IMR-90 (cell line): ENCODE measurements at regions not wholly inside any gene's neighbourhood (a gene's known extent, or its start where the extent isn't known, plus 50 kb on each side); places are given as distances from the start of the nearest gene placed in this dataset.

ENCODE experiments used
- ATAC-seq: fragments of 200-7000 bp; cut with Tn5 transposase; 2 replicates; pipeline ENCODE4 v1.9.1; 2020; ENCODE audit warnings: low read depth, mild to moderate bottlenecking, moderate library complexity
- BruUV-seq: library from RNA; stranded (reverse); fragments of 400-500 nt; replicated peaks from 2 replicates; lab custom pipeline; 2021; lab: Mats Ljungman, UMichigan
- CTCF ChIA-PET: fragments of 300-600 bp; formaldehyde crosslinking; extraction: SDS; loops from one replicate; lab custom pipeline; 2021; ENCODE audit warnings: antibody characterized with exemption; lab: Yijun Ruan, JAX
- POLR2A ChIA-PET: fragments of 300-600 bp; sonication (Branson Sonifier 250); formaldehyde crosslinking; loops from one replicate; lab custom pipeline; 2022; ENCODE audit warnings: antibody characterized with exemption; ENCODE audit not compliant: unreplicated experiment; lab: Charles Lee
- DNase-seq: peaks from one replicate; pipeline ENCODE4 v3.0.0; 2013
- H2AFZ ChIP-seq: replicated peaks from 2 replicates; pipeline ENCODE3; 2013; ENCODE audit warnings: low read length, mild to moderate bottlenecking; ENCODE audit not compliant: poor library complexity
- H2AK5ac ChIP-seq: 2 replicates; pipeline ENCODE4 v1.6.1; 2013; ENCODE audit warnings: low read depth, low read length, inconsistent platforms
- H2AK9ac ChIP-seq: replicated peaks from 2 replicates; pipeline ENCODE3; 2013; ENCODE audit warnings: mild to moderate bottlenecking, low read depth, low read length, moderate library complexity; ENCODE audit not compliant: poor library complexity
- H2BK120ac ChIP-seq: 2 replicates; pipeline ENCODE4 v1.6.1; 2013; ENCODE audit warnings: low read depth, low read length, inconsistent platforms
- H2BK15ac ChIP-seq: 3 replicates; pipeline ENCODE4 v1.6.1; 2013; ENCODE audit warnings: low read depth, low read length, inconsistent platforms
- H2BK20ac ChIP-seq: 2 replicates; pipeline ENCODE4 v1.6.1; 2013; ENCODE audit warnings: low read depth, mild to moderate bottlenecking, inconsistent platforms, low read length, moderate library complexity
- H2BK5ac ChIP-seq: 2 replicates; pipeline ENCODE4 v1.6.1; 2013; ENCODE audit warnings: mild to moderate bottlenecking, low read depth, low read length, inconsistent platforms; ENCODE audit not compliant: poor library complexity, severe bottlenecking
- H3K14ac ChIP-seq: replicated peaks from 2 replicates; pipeline ENCODE4 v1.6.1; 2013; ENCODE audit warnings: low read depth, low read length, inconsistent platforms
- H3K18ac ChIP-seq: 2 replicates; pipeline ENCODE4 v1.6.1; 2013; ENCODE audit warnings: low read depth, low read length, control low read depth
- H3K23ac ChIP-seq: 2 replicates; pipeline ENCODE4 v1.6.1; 2013; ENCODE audit warnings: low read depth, low read length, inconsistent platforms
- H3K27ac ChIP-seq: 2 replicates; pipeline ENCODE4 v1.5.1; 2013; ENCODE audit warnings: mild to moderate bottlenecking, control low read depth, low read length; ENCODE audit not compliant: insufficient read depth
- H3K27me3 ChIP-seq: 2 replicates; pipeline ENCODE4 v1.6.1; 2013; ENCODE audit warnings: low read length; ENCODE audit not compliant: control insufficient read depth, insufficient read depth
- H3K36me3 ChIP-seq: 2 replicates; pipeline ENCODE4 v1.6.1; 2013; ENCODE audit warnings: low read length, mixed read lengths; ENCODE audit not compliant: control insufficient read depth, insufficient read depth
- H3K4ac ChIP-seq: 2 replicates; pipeline ENCODE4 v1.6.1; 2013; ENCODE audit warnings: low read depth, low read length, inconsistent platforms
- H3K4me1 ChIP-seq: 2 replicates; pipeline ENCODE4 v1.6.1; 2013; ENCODE audit warnings: low read length, mixed read lengths; ENCODE audit not compliant: control insufficient read depth, insufficient read depth
- H3K4me2 ChIP-seq: 2 replicates; pipeline ENCODE4 v1.6.1; 2013; ENCODE audit warnings: low read depth, mild to moderate bottlenecking, control low read depth, low read length, moderate library complexity
- H3K4me3 ChIP-seq: 2 replicates; pipeline ENCODE4 v1.5.1; 2013; ENCODE audit warnings: low read depth, mild to moderate bottlenecking, control low read depth, low read length, moderate library complexity; ENCODE audit not compliant: insufficient read depth
- H3K56ac ChIP-seq: 2 replicates; pipeline ENCODE4 v1.6.1; 2013; ENCODE audit warnings: low read length, inconsistent platforms; ENCODE audit not compliant: insufficient read depth; ENCODE audit errors: extremely low read depth
- H3K79me1 ChIP-seq, 2 experiments: 2 replicates each; pipeline ENCODE4 v1.6.1; 2013; ENCODE audit warnings: low read length in 2 of 2, inconsistent platforms in 1 of 2, low read depth in 1 of 2
- H3K9ac ChIP-seq: 2 replicates; pipeline ENCODE4 v1.6.1; 2013; ENCODE audit warnings: low read depth, low read length, control low read depth
- H3K9me1 ChIP-seq: 2 replicates; pipeline ENCODE4 v1.6.1; 2013; ENCODE audit warnings: low read length, inconsistent platforms; ENCODE audit not compliant: insufficient read depth
- H3K9me3 ChIP-seq: 2 replicates; pipeline ENCODE4 v1.6.1; 2013; ENCODE audit warnings: low read length; ENCODE audit not compliant: control insufficient read depth, insufficient read depth
- H4K20me1 ChIP-seq: 2 replicates; pipeline ENCODE4 v1.6.1; 2013; ENCODE audit warnings: low read length, inconsistent platforms; ENCODE audit not compliant: insufficient read depth
- H4K5ac ChIP-seq: 2 replicates; pipeline ENCODE4 v1.6.1; 2013; ENCODE audit warnings: mild to moderate bottlenecking, low read depth, low read length, control low read depth
- H4K8ac ChIP-seq, 2 experiments: 2 replicates each; pipeline ENCODE4 v1.6.1; 2013; ENCODE audit warnings: low read depth in 2 of 2, low read length in 2 of 2, control low read depth in 1 of 2, inconsistent platforms in 1 of 2
- H4K91ac ChIP-seq: 2 replicates; pipeline ENCODE4 v1.6.1; 2013; ENCODE audit warnings: low read depth, low read length, inconsistent platforms; ENCODE audit not compliant: insufficient read depth
- CEBPB ChIP-seq: IDR thresholded peaks from 2 replicates; pipeline ENCODE4 v1.6.1; 2012; ENCODE audit warnings: low read depth, low read length, improper control_type of control experiment
- CHD1 ChIP-seq: IDR thresholded peaks from 2 replicates; pipeline ENCODE4 v1.6.1; 2012; ENCODE audit warnings: low read depth, low read length, improper control_type of control experiment
- FOS ChIP-seq: fragments of 150-350 bp; IDR thresholded peaks from 2 replicates; pipeline ENCODE4 v1.6.1; 2016; ENCODE audit warnings: low read depth, low read length
- MAFK ChIP-seq: IDR thresholded peaks from 2 replicates; pipeline ENCODE4 v1.6.1; 2012; ENCODE audit warnings: low read depth, low read length, improper control_type of control experiment
- MAZ ChIP-seq: IDR thresholded peaks from 2 replicates; pipeline ENCODE4 v1.6.1; 2012; ENCODE audit warnings: low read depth, mild to moderate bottlenecking, low read length, improper control_type of control experiment, moderate library complexity, borderline replicate concordance
- MXI1 ChIP-seq: IDR thresholded peaks from 2 replicates; pipeline ENCODE4 v1.6.1; 2012; ENCODE audit warnings: low read depth, mild to moderate bottlenecking, low read length, moderate library complexity, borderline replicate concordance
- NFE2L2 ChIP-seq: fragments of 150-350 bp; IDR thresholded peaks from 2 replicates; pipeline ENCODE4 v1.6.1; 2016; ENCODE audit warnings: low read depth, mild to moderate bottlenecking, low read length
- RCOR1 ChIP-seq: IDR thresholded peaks from 2 replicates; pipeline ENCODE4 v1.6.1; 2012; ENCODE audit warnings: mild to moderate bottlenecking, low read length, improper control_type of control experiment; ENCODE audit not compliant: insufficient replicate concordance
- RFX5 ChIP-seq: IDR thresholded peaks from 2 replicates; pipeline ENCODE4 v1.8.0; 2012; ENCODE audit warnings: low read depth, mild to moderate bottlenecking, low read length, moderate library complexity
- SMC3 ChIP-seq: fragments of 150-350 bp; IDR thresholded peaks from 2 replicates; pipeline ENCODE4 v1.6.1; 2016; ENCODE audit warnings: low read depth, mild to moderate bottlenecking, antibody characterized with exemption, low read length, moderate library complexity
- WGBS, 2 experiments: methylation state at CpG; one replicate each; pipeline versions ENCODE4 v1.1.5 to v1.1.7; 2013; ENCODE audit warnings: missing lambda C conversion rate in 2 of 2; ENCODE audit not compliant: insufficient read length in 1 of 2; ENCODE audit errors: extremely low coverage in 2 of 2; 5-methylcytosine and 5-hydroxymethylcytosine counted together
- dilution Hi-C: fragments of 300-500 bp; cut with HindIII; formaldehyde crosslinking; loops from one replicate; pipeline ENCODE4 v1.14.3; 2018; ENCODE audit warnings: low sequenced_read_pairs; ENCODE audit not compliant: unreplicated experiment
- in situ Hi-C: fragments of 300-500 bp; cut with MboI; formaldehyde crosslinking; loops from 3 replicates; pipeline ENCODE4 v1.14.3; 2019; ENCODE audit warnings: low sequenced_read_pairs, inconsistent platforms, mixed read lengths
- intact Hi-C: fragments of 100-400 bp; cut with micrococcal nuclease; formaldehyde crosslinking; loops from 2 replicates; pipeline ENCODE4 v1.10.0; 2022
- TF ChIP-seq, protein P1 (sequence below): fragments of 150-350 bp; IDR thresholded peaks from 2 replicates; pipeline ENCODE4 v1.6.1; 2017; ENCODE audit warnings: mild to moderate bottlenecking, antibody characterized with exemption, low read length, low read depth
- TF ChIP-seq, protein P2 (sequence below): fragments of 150-350 bp; IDR thresholded peaks from 2 replicates; pipeline ENCODE4 v1.6.1; 2016; ENCODE audit warnings: low read depth, mild to moderate bottlenecking, low read length, moderate library complexity, borderline replicate concordance
- TF ChIP-seq, protein P3 (sequence below): conservative IDR thresholded peaks from 2 replicates; pipeline ENCODE4 v1.5.1; 2012; ENCODE audit warnings: mild to moderate bottlenecking, low read depth, low read length, improper control_type of control experiment

DNA sequence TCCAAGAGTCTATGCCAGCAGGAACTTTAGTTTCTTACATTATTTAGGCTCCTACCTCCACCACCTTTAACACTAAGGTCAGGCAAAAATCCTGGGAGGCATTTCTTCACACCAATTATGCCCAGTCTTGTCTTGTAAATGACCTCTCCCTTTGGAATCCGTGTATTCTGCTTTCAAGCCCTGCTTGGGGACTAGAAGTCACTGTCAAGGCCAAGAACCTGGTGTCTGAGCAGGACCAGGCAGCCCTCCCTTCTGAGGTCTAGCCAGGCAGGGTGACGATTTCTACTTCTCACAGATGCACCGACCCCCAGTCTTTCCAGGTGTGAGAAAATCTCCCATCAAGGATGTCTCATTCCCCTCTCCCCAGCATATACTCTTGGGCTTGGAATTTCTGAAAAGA is 82.7 kb upstream of the C1QTNF7 start:
- dilution Hi-C loops = no loop called here
- intact Hi-C loops = loop anchor here (2.0 kb wide), 1 partner anchor 112 kb away; no protein-coding TSS in a partner anchor
- Histone ChIP-seq H3K79me1 (no peaks in the 10 kb centered on the region), H2AK5ac (no peak overlapping the region; the same call in 1 of the 2 replicates), H4K5ac (peak overlapping the region; percentile 0; the same call in 1 of the 2 replicates), H2AK9ac (no peak overlapping the region), H3K4me3 (no peak overlapping the region), H3K36me3 (no peaks in the 10 kb centered on the region), H3K27ac (no peak overlapping the region), H3K9me1 (peaks cover 3% of the 10 kb centered on the region; the same call in 1 of the 2 replicates), H3K9me3 (no peaks in the 10 kb centered on the region), H4K8ac (no peak overlapping the region; a peak in 1 of 4 replicates), H3K4me2 (no peak overlapping the region), H3K9ac (no peak overlapping the region), H2BK5ac (no peak overlapping the region), H3K27me3 (peaks cover 12% of the 10 kb centered on the region), H3K4me1 (peaks cover 9% of the 10 kb centered on the region), H4K20me1 (no peaks in the 10 kb centered on the region), H3K56ac (no peak overlapping the region), H3K4ac (peak overlapping the region; percentile 15; the same call in 1 of the 2 replicates), H2BK20ac (no peak overlapping the region), H2BK15ac (0 out of 3 replicates have a peak overlapping the region, but pooled peaks have one; percentile 45), H3K23ac (peak overlapping the region; percentile 20; the same call in 1 of the 2 replicates), H2BK120ac (peak overlapping the region; percentile 49), H3K14ac (no peak overlapping the region; the same call in 1 of the 2 replicates), H4K91ac (peak overlapping the region; percentile 28), H3K18ac (peak overlapping the region; percentile 4; the same call in 1 of the 2 replicates), H2AFZ (no peak overlapping the region)
- DNase-seq (no peak), ATAC-seq (no peak)
- TF ChIP-seq MAFK (no peak), MXI1 (no peak), RCOR1 (no peak), NFE2L2 (no peak), RFX5 (no peak), SMC3 (no peak), FOS (no peak), CHD1 (no peak), CEBPB (no peak), MAZ (no peak)
- TF ChIP-seq, protein P1, sequence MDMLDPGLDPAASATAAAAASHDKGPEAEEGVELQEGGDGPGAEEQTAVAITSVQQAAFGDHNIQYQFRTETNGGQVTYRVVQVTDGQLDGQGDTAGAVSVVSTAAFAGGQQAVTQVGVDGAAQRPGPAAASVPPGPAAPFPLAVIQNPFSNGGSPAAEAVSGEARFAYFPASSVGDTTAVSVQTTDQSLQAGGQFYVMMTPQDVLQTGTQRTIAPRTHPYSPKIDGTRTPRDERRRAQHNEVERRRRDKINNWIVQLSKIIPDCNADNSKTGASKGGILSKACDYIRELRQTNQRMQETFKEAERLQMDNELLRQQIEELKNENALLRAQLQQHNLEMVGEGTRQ = no peak
- TF ChIP-seq, protein P2, sequence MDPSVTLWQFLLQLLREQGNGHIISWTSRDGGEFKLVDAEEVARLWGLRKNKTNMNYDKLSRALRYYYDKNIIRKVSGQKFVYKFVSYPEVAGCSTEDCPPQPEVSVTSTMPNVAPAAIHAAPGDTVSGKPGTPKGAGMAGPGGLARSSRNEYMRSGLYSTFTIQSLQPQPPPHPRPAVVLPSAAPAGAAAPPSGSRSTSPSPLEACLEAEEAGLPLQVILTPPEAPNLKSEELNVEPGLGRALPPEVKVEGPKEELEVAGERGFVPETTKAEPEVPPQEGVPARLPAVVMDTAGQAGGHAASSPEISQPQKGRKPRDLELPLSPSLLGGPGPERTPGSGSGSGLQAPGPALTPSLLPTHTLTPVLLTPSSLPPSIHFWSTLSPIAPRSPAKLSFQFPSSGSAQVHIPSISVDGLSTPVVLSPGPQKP = no peak
- TF ChIP-seq, protein P3, sequence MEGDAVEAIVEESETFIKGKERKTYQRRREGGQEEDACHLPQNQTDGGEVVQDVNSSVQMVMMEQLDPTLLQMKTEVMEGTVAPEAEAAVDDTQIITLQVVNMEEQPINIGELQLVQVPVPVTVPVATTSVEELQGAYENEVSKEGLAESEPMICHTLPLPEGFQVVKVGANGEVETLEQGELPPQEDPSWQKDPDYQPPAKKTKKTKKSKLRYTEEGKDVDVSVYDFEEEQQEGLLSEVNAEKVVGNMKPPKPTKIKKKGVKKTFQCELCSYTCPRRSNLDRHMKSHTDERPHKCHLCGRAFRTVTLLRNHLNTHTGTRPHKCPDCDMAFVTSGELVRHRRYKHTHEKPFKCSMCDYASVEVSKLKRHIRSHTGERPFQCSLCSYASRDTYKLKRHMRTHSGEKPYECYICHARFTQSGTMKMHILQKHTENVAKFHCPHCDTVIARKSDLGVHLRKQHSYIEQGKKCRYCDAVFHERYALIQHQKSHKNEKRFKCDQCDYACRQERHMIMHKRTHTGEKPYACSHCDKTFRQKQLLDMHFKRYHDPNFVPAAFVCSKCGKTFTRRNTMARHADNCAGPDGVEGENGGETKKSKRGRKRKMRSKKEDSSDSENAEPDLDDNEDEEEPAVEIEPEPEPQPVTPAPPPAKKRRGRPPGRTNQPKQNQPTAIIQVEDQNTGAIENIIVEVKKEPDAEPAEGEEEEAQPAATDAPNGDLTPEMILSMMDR = no peak
- POLR2A ChIA-PET = no interaction called here
- in situ Hi-C loops = loop anchor here (25.0 kb wide), 1 partner anchor 1433 kb away; no protein-coding TSS in a partner anchor
- no TSS peak for BruUV-seq
- 20% methylated on average over 1 of the region's 3 CpGs; no CpG with 5 or more reads in 1 of the 2 experiments for WGBS, 2 experiments
- CTCF ChIA-PET = no interaction called here
